ENCODE measurements at regions not wholly inside any gene's neighbourhood (a gene's known extent, or its start where the extent isn't known, plus 50 kb on each side); places are given as distances from the start of the nearest gene placed in this dataset.
"Not testable (repeated sequence)": the region's sequence is repeated elsewhere in the genome, so short reads cannot be mapped to it uniquely, and the experiment has no call there.

GRCh38 chr3:10648181-10648580 is 142.8 kb upstream of the ATP2B2 start:
- peak; percentile 17 for DNase-seq
- TF ChIP-seq CTCF (IDR thresholded peaks at IDR 0.05 in 8 of 11, conservative IDR thresholded peaks at IDR 0.05 in 3 of 11), result no peak
- TF ChIP-seq POLR2A (IDR thresholded peaks at IDR 0.05), result no peak
- no peak for TF ChIP-seq POLR2AphosphoS5 (IDR thresholded peaks at IDR 0.05)
- peaks cover 0 to 27% (median 0%) of the 10 kb centered on the region in 7 donors for H3K27me3 ChIP-seq (replicated peaks in 1 of 7)
- no peaks in the 10 kb centered on the region for H3K36me3 ChIP-seq
- intact Hi-C loops (cut with DNase I; ENCODE audit: low total_unique reads), result no loop called here
- no peak overlapping the region for H3K4me3 ChIP-seq
- no peaks in the 10 kb centered on the region for H3K4me1 ChIP-seq
- no peak overlapping the region for H3K27ac ChIP-seq
- WGBS, 5 donors, result 71 to 90% (median 83%) methylated on average over 4 of the region's 4 CpGs
- H3K9me3 ChIP-seq, result peaks cover 0 to 13% (median 5%) of the 10 kb centered on the region in 8 donors

GRCh38 chr3:10649463-10649862 is 144.1 kb upstream of the ATP2B2 start:
- intact Hi-C loops (cut with DNase I; ENCODE audit: low total_unique reads); H3K36me3 ChIP-seq; H3K27ac ChIP-seq; H3K4me1 ChIP-seq; DNase-seq; H3K4me3 ChIP-seq: not testable (repeated sequence)
- Histone ChIP-seq H3K27me3 (replicated peaks in 1 of 7) (peaks cover 0 to 27% (median 0%) of the 10 kb centered on the region in 7 donors), H3K9me3 (peaks cover 0 to 13% (median 5%) of the 10 kb centered on the region in 8 donors)
- WGBS, 5 donors, result 28 to 88% (median 77%) methylated on average over 1 of the region's 1 CpG

- no peaks in the 10 kb centered on the region for H3K4me1 ChIP-seq
- TF ChIP-seq CTCF (IDR thresholded peaks at IDR 0.05 in 8 of 11, conservative IDR thresholded peaks at IDR 0.05 in 3 of 11), result no peak
- TF ChIP-seq POLR2AphosphoS5 (IDR thresholded peaks at IDR 0.05), result no peak
- peaks cover 0 to 13% (median 5%) of the 10 kb centered on the region in 8 donors for H3K9me3 ChIP-seq
- H3K36me3 ChIP-seq, result no peaks in the 10 kb centered on the region
- peaks cover 0 to 23% (median 0%) of the 10 kb centered on the region in 7 donors for H3K27me3 ChIP-seq (replicated peaks in 1 of 7)
- intact Hi-C loops (cut with DNase I; ENCODE audit: low total_unique reads), result no loop called here
- H3K4me3 ChIP-seq, result no peak overlapping the region
- no peak for DNase-seq
- H3K27ac ChIP-seq, result no peak overlapping the region
Measured at GRCh38 chr3:10651506-10651905, 146.1 kb upstream of the ATP2B2 start.

- Histone ChIP-seq H3K36me3 (no peaks in the 10 kb centered on the region), H3K27me3 (replicated peaks in 1 of 7) (peaks cover 0 to 36% (median 0%) of the 10 kb centered on the region in 7 donors), H3K4me3 (no peak overlapping the region), H3K9me3 (peaks cover 0 to 13% (median 5%) of the 10 kb centered on the region in 8 donors), H3K4me1 (no peaks in the 10 kb centered on the region), H3K27ac (no peak overlapping the region)
- DNase-seq, result no peak
- 62 to 79% (median 71%) methylated on average over 4 of the region's 4 CpGs for WGBS, 5 donors
- intact Hi-C loops (cut with DNase I; ENCODE audit: low total_unique reads), result no loop called here
- TF ChIP-seq POLR2AphosphoS5 (IDR thresholded peaks at IDR 0.05), result no peak
- no peak for TF ChIP-seq CTCF (IDR thresholded peaks at IDR 0.05 in 8 of 11, conservative IDR thresholded peaks at IDR 0.05 in 3 of 11)
- no peak for TF ChIP-seq POLR2A (IDR thresholded peaks at IDR 0.05)
Measured at GRCh38 chr3:10653241-10653640, 147.9 kb upstream of the ATP2B2 start.
